PC-9 (cell line): ENCODE measurements at regions not wholly inside any gene's neighbourhood (a gene's known extent, or its start where the extent isn't known, plus 50 kb on each side); places are given as distances from the start of the nearest gene placed in this dataset.

ENCODE experiments used
- BruUV-seq: library from RNA; stranded (reverse); fragments of 400-500 nt; replicated peaks from 2 replicates; lab custom pipeline; 2021; lab: Mats Ljungman, UMichigan
- CTCF ChIA-PET: fragments of 300-600 bp; sonication (Branson Sonifier 250); formaldehyde crosslinking; loops from one replicate; lab custom pipeline; 2022; ENCODE audit warnings: antibody characterized with exemption; lab: Charles Lee
- POLR2A ChIA-PET: fragments of 300-600 bp; sonication (Branson Sonifier 250); formaldehyde crosslinking; loops from one replicate; lab custom pipeline; 2022; ENCODE audit warnings: antibody characterized with exemption; ENCODE audit not compliant: unreplicated experiment; lab: Charles Lee
- DNase-seq, 2 experiments: peaks; one replicate each; pipeline versions ENCODE4 v3.0.0 to v3.0.0-alpha.2; 2015 to 2022; ENCODE audit warnings: mixed read lengths in 1 of 2
- H2AFZ ChIP-seq: fragments of 200-600 bp; sonication (generic); 2 replicates; pipeline ENCODE4 v1.8.1; 2017; ENCODE audit warnings: antibody characterized with exemption
- H3F3A ChIP-seq: fragments of 200-600 bp; sonication (generic); 2 replicates; pipeline ENCODE4 v1.8.1; 2017; ENCODE audit warnings: antibody characterized with exemption, mild to moderate bottlenecking, low read depth; ENCODE audit not compliant: insufficient read depth
- H3K27ac ChIP-seq: fragments of 200-600 bp; sonication (generic); 2 replicates; pipeline ENCODE4 v1.6.1; 2016; ENCODE audit warnings: mixed run types
- H3K27me3 ChIP-seq: fragments of 200-600 bp; sonication (generic); 2 replicates; pipeline ENCODE4 v1.6.1; 2016; ENCODE audit warnings: low read depth, mixed run types; ENCODE audit not compliant: insufficient read depth
- H3K36me3 ChIP-seq: fragments of 200-600 bp; sonication (generic); 2 replicates; pipeline ENCODE4 v1.6.1; 2016; ENCODE audit warnings: low read depth, mixed run types
- H3K4me1 ChIP-seq: fragments of 200-600 bp; sonication (generic); replicated peaks from 2 replicates; pipeline ENCODE4 v1.6.1; 2016; ENCODE audit warnings: mixed run types; ENCODE audit not compliant: insufficient read depth
- H3K4me2 ChIP-seq: fragments of 200-600 bp; sonication (generic); 2 replicates; pipeline ENCODE4 v1.6.1; 2017; ENCODE audit warnings: mixed run types
- H3K4me3 ChIP-seq: fragments of 200-600 bp; sonication (generic); 2 replicates; pipeline ENCODE4 v1.6.1; 2016; ENCODE audit warnings: mixed run types
- H3K79me2 ChIP-seq: fragments of 200-600 bp; sonication (generic); 2 replicates; pipeline ENCODE4 v1.6.1; 2017; ENCODE audit warnings: low read depth, mixed run types
- H3K9me2 ChIP-seq: fragments of 200-600 bp; sonication (generic); 2 replicates; pipeline ENCODE4 v1.8.1; 2017; ENCODE audit warnings: mild to moderate bottlenecking; ENCODE audit not compliant: insufficient read depth
- H3K9me3 ChIP-seq: fragments of 200-600 bp; sonication (generic); 2 replicates; pipeline ENCODE4 v1.8.1; 2016; ENCODE audit warnings: low read depth; ENCODE audit not compliant: insufficient read depth
- H4K20me1 ChIP-seq: fragments of 200-600 bp; sonication (generic); 2 replicates; pipeline ENCODE4 v1.8.1; 2017; ENCODE audit not compliant: insufficient read depth
- EZH2 ChIP-seq: fragments of 200-600 bp; sonication (generic); IDR thresholded peaks from 2 replicates; pipeline ENCODE4 v1.8.0; 2017; ENCODE audit warnings: antibody characterized with exemption, low read depth
- intact Hi-C: fragments of 100-400 bp; cut with micrococcal nuclease; formaldehyde crosslinking; loops from one replicate; pipeline ENCODE4 v1.10.0; 2022; ENCODE audit not compliant: unreplicated experiment
- TF ChIP-seq, protein P1 (sequence below): fragments of 200-600 bp; sonication (generic); conservative IDR thresholded peaks from 2 replicates; pipeline ENCODE4 v1.6.1; 2017; ENCODE audit warnings: mixed run types, antibody characterized with exemption, mild to moderate bottlenecking, moderate library complexity

DNA sequence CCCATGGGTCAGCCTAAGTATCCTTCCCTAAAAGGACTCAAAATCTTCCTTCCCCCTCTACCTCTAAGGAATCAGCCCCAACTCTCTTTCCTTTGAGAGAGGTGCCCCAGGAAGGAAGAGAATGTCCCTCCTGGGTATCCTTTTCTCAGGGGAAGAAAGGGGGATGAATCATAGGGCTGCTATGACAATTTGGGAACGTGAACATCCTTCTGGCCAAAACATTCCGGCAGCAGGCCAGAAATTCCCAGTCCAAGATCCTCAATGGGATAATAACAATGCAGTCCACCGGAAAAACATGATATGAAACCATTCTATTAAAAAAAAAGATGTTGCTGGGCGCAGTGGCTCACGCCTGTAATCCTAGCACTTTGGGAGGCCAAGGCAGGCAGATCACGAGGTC lies 50.8 kb upstream of the CACNA2D3 start:
- Histone ChIP-seq H3F3A (no peaks in the 10 kb centered on the region), H3K4me2 (no peak overlapping the region), H2AFZ (no peak overlapping the region), H3K9me2 (no peaks in the 10 kb centered on the region), H3K9me3 (no peaks in the 10 kb centered on the region), H3K36me3 (no peaks in the 10 kb centered on the region), H4K20me1 (no peaks in the 10 kb centered on the region), H3K4me3 (no peak overlapping the region), H3K4me1 (no peaks in the 10 kb centered on the region), H3K79me2 (no peaks in the 10 kb centered on the region), H3K27me3 (peaks cover 17% of the 10 kb centered on the region), H3K27ac (no peak overlapping the region)
- intact Hi-C loops: no loop called here
- DNase-seq: no peak
- ChIA-PET CTCF (no interaction called here), POLR2A (no interaction called here)
- no TSS peak for BruUV-seq
- no peak for TF ChIP-seq EZH2
- TF ChIP-seq, protein P1, sequence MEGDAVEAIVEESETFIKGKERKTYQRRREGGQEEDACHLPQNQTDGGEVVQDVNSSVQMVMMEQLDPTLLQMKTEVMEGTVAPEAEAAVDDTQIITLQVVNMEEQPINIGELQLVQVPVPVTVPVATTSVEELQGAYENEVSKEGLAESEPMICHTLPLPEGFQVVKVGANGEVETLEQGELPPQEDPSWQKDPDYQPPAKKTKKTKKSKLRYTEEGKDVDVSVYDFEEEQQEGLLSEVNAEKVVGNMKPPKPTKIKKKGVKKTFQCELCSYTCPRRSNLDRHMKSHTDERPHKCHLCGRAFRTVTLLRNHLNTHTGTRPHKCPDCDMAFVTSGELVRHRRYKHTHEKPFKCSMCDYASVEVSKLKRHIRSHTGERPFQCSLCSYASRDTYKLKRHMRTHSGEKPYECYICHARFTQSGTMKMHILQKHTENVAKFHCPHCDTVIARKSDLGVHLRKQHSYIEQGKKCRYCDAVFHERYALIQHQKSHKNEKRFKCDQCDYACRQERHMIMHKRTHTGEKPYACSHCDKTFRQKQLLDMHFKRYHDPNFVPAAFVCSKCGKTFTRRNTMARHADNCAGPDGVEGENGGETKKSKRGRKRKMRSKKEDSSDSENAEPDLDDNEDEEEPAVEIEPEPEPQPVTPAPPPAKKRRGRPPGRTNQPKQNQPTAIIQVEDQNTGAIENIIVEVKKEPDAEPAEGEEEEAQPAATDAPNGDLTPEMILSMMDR: no peak

DNA sequence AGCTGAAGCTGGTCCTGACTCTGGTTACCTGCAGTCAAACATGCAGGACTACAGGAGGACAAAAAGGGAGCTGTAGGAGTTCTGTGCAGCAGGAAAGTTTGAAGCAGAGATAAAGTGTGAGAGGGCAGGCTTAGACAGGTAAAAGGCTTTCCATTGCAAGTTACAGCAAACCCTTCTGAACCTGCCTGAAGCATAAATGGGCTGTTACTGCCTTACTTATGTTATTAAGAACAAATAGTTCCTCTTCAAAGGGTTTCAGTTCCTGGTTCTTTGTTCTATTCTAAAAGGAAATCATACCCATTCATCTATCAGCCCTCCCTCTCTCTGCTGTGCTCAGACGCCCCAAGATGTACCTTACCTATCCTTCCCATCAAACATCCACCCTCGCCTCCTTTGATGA lies 52.4 kb upstream of the CACNA2D3 start:
- Histone ChIP-seq H3K27me3 (peaks cover 16% of the 10 kb centered on the region), H3K27ac (no peak overlapping the region), H2AFZ (no peak overlapping the region), H3F3A (no peaks in the 10 kb centered on the region), H3K36me3 (no peaks in the 10 kb centered on the region), H3K4me2 (no peak overlapping the region), H4K20me1 (no peaks in the 10 kb centered on the region), H3K4me1 (no peaks in the 10 kb centered on the region), H3K9me2 (no peaks in the 10 kb centered on the region), H3K4me3 (no peak overlapping the region), H3K9me3 (no peaks in the 10 kb centered on the region), H3K79me2 (no peaks in the 10 kb centered on the region)
- ChIA-PET POLR2A (no interaction called here), CTCF (no interaction called here)
- BruUV-seq: no TSS peak
- intact Hi-C loops: no loop called here
- TF ChIP-seq EZH2: no peak
- DNase-seq: no peak

DNA sequence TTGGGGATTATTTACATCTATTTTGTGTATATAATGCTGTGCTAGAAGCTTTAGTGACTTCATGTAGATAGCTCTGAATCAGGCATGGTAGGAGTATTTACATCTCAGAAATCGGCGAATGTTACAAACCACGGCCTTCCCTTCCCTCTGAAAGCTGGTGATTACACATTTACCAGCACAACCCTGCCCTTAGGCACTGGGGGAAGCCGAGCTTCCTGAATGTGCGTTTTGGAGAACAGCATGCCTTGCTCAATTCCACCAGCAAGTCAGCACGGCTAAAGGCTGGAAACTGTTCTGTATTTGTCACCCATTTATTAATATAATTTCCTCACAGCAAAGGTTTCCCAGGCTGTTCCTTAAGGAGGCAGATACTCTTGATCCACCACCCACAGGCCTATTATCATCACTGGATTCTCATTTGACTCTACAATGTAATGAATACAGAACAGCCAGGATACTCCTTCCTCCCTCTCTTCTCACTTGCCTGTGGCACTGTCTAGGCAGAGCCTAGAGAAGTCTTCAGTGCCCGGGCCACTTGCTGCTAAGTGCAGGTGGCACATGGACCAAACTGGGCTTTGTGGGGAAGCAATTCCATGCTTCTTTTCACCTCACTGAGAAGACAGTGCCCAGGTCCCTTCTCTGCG lies 55.2 kb upstream of the CACNA2D3 start:
- POLR2A ChIA-PET: no interaction called here
- no peaks in the 10 kb centered on the region for H3K36me3 ChIP-seq
- no peaks in the 10 kb centered on the region for H3K4me1 ChIP-seq
- CTCF ChIA-PET: no interaction called here
- no peak overlapping the region for H3K4me3 ChIP-seq
- intact Hi-C loops: no loop called here
- no peaks in the 10 kb centered on the region for H3F3A ChIP-seq
- no TSS peak for BruUV-seq
- no peaks in the 10 kb centered on the region for H4K20me1 ChIP-seq
- H3K27ac ChIP-seq: no peak overlapping the region
- DNase-seq: no peak
- no peaks in the 10 kb centered on the region for H3K9me2 ChIP-seq
- H3K27me3 ChIP-seq: peaks cover 21% of the 10 kb centered on the region
- H2AFZ ChIP-seq: no peak overlapping the region
- H3K4me2 ChIP-seq: no peak overlapping the region
- H3K79me2 ChIP-seq: no peaks in the 10 kb centered on the region
- TF ChIP-seq, protein P1: no peak
- TF ChIP-seq EZH2: no peak
- no peaks in the 10 kb centered on the region for H3K9me3 ChIP-seq

DNA sequence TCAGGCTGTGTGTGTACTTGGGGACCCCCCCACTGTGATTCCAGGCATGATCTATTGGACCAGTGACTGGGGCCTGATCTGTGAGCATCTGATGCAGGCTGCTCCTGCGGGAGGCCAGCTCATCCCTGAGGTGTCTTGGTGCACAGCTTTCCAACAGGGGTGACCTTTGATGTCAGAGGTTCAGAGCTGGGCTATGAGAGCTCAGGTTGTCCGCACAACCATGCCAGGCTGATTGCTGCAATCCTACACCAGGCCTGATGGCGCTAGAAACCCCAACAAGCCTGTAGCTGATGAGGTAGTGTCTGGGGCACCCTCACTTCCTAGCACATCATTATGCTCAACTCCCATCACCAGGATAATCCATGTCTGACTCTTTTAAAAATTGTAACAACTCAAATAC lies 56.1 kb upstream of the CACNA2D3 start:
- Histone ChIP-seq H3K4me3 (no peak overlapping the region), H4K20me1 (no peaks in the 10 kb centered on the region), H3K9me2 (no peaks in the 10 kb centered on the region), H3K27ac (no peak overlapping the region), H3K4me2 (no peak overlapping the region), H2AFZ (no peak overlapping the region), H3F3A (no peaks in the 10 kb centered on the region), H3K79me2 (no peaks in the 10 kb centered on the region), H3K4me1 (no peaks in the 10 kb centered on the region), H3K27me3 (peaks cover 16% of the 10 kb centered on the region), H3K36me3 (no peaks in the 10 kb centered on the region), H3K9me3 (no peaks in the 10 kb centered on the region)
- intact Hi-C loops: no loop called here
- TF ChIP-seq, protein P1: no peak
- no peak for TF ChIP-seq EZH2
- BruUV-seq: no TSS peak
- CTCF ChIA-PET: no interaction called here
- no peak for DNase-seq
- POLR2A ChIA-PET: no interaction called here
